ENCODE measurements at regions not wholly inside any gene's neighbourhood (a gene's known extent, or its start where the extent isn't known, plus 50 kb on each side); places are given as distances from the start of the nearest gene placed in this dataset.
"Not testable (repeated sequence)": the region's sequence is repeated elsewhere in the genome, so short reads cannot be mapped to it uniquely, and the experiment has no call there.

- intact Hi-C loops (cut with micrococcal nuclease), result no loop called here
Measured at GRCh38 chr14:89540009-89540829, 123.2 kb upstream of the FOXN3 start.

GRCh38 chr14:89537911-89538310, 120.9 kb upstream of the FOXN3 start:
- intact Hi-C loops (cut with micrococcal nuclease), result no loop called here

GRCh38 chr14:89534902-89535685, 118.1 kb upstream of the FOXN3 start:
- intact Hi-C loops (cut with micrococcal nuclease), result no loop called here

GRCh38 chr14:89533766-89534165, 116.7 kb upstream of the FOXN3 start:
- intact Hi-C loops (cut with micrococcal nuclease), result no loop called here

- intact Hi-C loops (cut with micrococcal nuclease), result no loop called here
Measured at GRCh38 chr14:89533136-89533535, 116.1 kb upstream of the FOXN3 start.

GRCh38 chr14:89531661-89532335, 114.8 kb upstream of the FOXN3 start:
- intact Hi-C loops (cut with micrococcal nuclease), result no loop called here

GRCh38 chr14:89524990-89525667, 108.1 kb upstream of the FOXN3 start:
- intact Hi-C loops (cut with micrococcal nuclease), result no loop called here

- intact Hi-C loops (cut with micrococcal nuclease), result no loop called here
Measured at GRCh38 chr14:89524412-89524811, 107.4 kb upstream of the FOXN3 start.

- intact Hi-C loops (cut with micrococcal nuclease), result no loop called here
Measured at GRCh38 chr14:89521988-89522387, 105.0 kb upstream of the FOXN3 start.

- intact Hi-C loops (cut with micrococcal nuclease), result loop anchor here (10.0 kb wide), 1 partner anchor 246 kb away; no protein-coding TSS in a partner anchor
Measured at GRCh38 chr14:89519040-89519439, 102.0 kb upstream of the FOXN3 start.

- intact Hi-C loops (cut with micrococcal nuclease), result loop anchor here (10.0 kb wide), 1 partner anchor 249 kb away; no protein-coding TSS in a partner anchor
Measured at GRCh38 chr14:89516173-89516572, 99.1 kb upstream of the FOXN3 start.

GRCh38 chr14:89514601-89515000, 97.6 kb upstream of the FOXN3 start:
- intact Hi-C loops (cut with micrococcal nuclease), result loop anchor here (10.0 kb wide), 1 partner anchor 250 kb away; no protein-coding TSS in a partner anchor

GRCh38 chr14:89509891-89510290, 92.9 kb upstream of the FOXN3 start:
- intact Hi-C loops (cut with micrococcal nuclease), result loop anchor here (1.0 to 10.0 kb wide), 4 partner anchors 94 to 255 kb away; no protein-coding TSS in a partner anchor

- intact Hi-C loops (cut with micrococcal nuclease), result no loop called here
Measured at GRCh38 chr14:89508863-89509262, 91.8 kb upstream of the FOXN3 start.

GRCh38 chr14:89507926-89508460, 91.0 kb upstream of the FOXN3 start:
- intact Hi-C loops (cut with micrococcal nuclease), result no loop called here

- intact Hi-C loops (cut with micrococcal nuclease), result no loop called here
Measured at GRCh38 chr14:89507521-89507920, 90.5 kb upstream of the FOXN3 start.

- intact Hi-C loops (cut with micrococcal nuclease), result not testable (repeated sequence)
Measured at GRCh38 chr14:89506891-89507452, 89.9 kb upstream of the FOXN3 start.

- intact Hi-C loops (cut with micrococcal nuclease), result no loop called here
Measured at GRCh38 chr14:89504602-89505313, 87.7 kb upstream of the FOXN3 start.

GRCh38 chr14:89504091-89504490, 87.1 kb upstream of the FOXN3 start:
- intact Hi-C loops (cut with micrococcal nuclease), result no loop called here

Data from T-helper 2 cell treated with Interferon-gamma antibody and Interleukin-4, amounts not matched to agents 100 ng/mL and 5 ng/mL, for 36 hours (primary cell).